ENCODE measurements at regions not wholly inside any gene's neighbourhood (a gene's known extent, or its start where the extent isn't known, plus 50 kb on each side); places are given as distances from the start of the nearest gene placed in this dataset.
"Not testable (repeated sequence)": the region's sequence is repeated elsewhere in the genome, so short reads cannot be mapped to it uniquely, and the experiment has no call there.

DNA sequence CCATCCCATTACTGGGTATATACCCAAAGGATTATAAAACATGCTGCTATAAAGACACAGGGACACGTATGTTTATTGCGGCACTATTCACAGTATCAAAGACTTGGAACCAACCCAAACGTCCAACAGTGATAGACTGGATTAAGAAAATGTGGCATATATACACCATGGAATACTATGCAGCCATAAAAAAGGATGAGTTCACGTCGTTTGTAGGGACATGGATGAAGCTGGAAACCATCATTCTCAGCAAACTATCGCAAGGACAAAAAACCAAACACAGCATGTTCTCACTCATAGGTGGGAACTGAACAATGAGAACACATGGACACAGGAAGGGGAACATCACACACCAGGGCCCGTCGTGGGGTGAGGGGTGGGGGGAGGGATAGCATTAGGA lies 106.1 kb downstream of the CHD1L start:
- not testable (repeated sequence) for H3K9me3 Mint-ChIP-seq, DNase-seq, H3K27ac Mint-ChIP-seq, ATAC-seq, H3K4me3 Mint-ChIP-seq, H3K4me1 Mint-ChIP-seq
- peaks cover 27% of the 10 kb centered on the region for H3K27me3 Mint-ChIP-seq

DNA sequence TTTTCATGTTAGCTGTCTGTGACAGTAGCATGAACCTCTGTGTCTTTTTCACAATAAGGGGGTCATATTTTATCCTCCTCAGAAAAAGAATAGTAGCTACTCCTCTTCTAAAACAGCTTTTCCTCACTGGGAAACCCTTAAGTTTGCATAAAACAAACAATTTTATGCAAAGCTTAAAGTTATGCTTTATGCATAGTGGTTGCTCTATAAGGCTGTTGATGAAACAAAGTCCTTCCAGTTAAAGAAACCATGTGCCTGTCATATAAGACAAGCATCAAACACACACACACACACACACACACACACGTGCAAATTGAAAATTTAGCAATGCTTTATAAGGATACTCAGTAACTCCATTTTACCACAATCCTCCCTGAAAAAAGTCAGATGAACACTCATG lies 107.0 kb downstream of the CHD1L start:
- DNase-seq, result no peak
- Mint-ChIP-seq H3K4me1 (no peaks in the 10 kb centered on the region), H3K9me3 (peaks cover 0 to under 1% of the 10 kb centered on the region in 2 donors), H3K4me3 (no peak overlapping the region), H3K27ac (no peak overlapping the region), H3K27me3 (peaks cover 18% of the 10 kb centered on the region)
- no peak for ATAC-seq

DNA sequence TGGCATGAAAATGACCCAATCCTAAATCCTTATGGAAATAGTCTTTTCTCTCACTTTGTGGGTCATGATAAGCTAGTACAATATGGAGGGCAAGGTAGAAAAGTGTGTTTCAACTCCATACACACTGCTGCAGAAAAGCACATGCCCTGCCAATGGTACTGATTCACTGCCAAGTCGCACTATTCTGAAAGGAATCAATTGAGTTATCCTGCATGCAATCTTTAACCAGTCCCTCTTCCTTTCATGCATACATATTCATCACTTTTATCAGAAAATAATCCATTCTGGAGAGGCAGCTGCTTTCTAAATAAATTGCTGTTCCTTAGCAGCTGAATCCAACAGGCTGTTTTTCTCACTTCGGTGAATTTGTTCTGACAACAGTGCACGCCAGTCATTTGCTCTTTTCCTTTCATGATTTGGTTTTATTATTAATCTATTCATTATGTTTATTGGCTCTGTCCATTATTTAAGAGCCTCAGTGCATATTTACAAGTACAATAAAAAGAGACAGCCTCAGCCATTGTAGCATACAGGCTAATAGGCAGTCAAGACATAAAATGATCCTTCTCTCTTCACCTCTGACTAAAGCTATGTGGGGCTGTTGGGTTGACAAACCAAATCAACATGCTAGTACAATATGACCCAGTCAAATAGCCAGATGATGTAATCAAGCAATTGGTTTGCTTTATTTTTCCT lies 108.8 kb downstream of the CHD1L start:
- Mint-ChIP-seq H3K27me3 (peaks cover under 1% of the 10 kb centered on the region), H3K4me3 (no peak overlapping the region), H3K9me3 (no peaks in the 10 kb centered on the region), H3K4me1 (no peaks in the 10 kb centered on the region), H3K27ac (no peak overlapping the region)
- no peak for ATAC-seq
- DNase-seq, result no peak

DNA sequence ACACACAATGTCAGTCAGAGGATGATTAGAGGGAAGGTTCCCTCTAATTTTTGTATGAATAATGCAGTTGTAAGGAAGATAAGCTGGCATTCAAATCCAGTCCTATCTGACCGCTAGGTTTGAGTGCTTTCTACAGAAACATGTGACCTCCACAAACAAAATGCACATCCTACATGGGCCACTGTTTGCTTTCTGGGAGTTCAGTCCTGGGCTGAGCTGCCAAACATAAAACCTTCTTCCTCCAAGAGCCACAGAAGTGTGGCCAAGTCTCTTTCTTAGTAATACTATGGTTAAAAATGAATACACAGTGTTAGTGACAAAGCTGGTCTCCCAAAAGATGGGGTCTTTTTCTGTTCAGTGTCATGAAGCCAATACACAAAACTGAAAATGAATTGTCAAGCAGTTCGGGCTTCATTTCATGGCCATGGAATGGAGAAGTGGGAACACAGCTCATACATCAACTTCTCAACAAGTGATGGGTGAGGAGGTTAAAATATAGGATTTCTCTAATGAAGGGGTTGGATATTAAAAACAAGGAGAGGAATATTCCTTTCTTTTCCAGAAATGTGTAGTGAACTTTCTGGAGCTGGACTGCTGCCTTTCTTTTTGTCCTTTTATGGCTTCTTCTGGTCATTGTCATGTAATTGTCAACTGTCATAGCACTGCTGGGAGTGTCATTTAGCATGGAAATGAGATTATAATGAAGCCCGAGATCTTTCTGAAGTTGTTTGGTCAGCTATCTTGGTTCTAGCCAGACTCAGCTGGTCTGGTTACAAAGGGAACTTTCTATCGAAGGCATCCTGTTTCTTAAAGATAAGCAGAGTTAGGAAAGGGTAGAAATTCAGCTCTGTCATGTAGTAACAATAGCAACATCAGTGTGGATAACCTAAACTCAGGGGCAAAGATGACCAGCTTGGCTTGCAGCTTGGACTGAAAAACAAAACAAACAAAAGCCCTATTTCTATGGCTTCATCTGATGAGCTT lies 135.1 kb downstream of the CHD1L start:
- Mint-ChIP-seq H3K9me3 (no peaks in the 10 kb centered on the region), H3K27ac (no peak overlapping the region), H3K4me1 (no peaks in the 10 kb centered on the region), H3K27me3 (peaks cover 17% of the 10 kb centered on the region), H3K4me3 (no peak overlapping the region)
- DNase-seq, result no peak
- no peak for ATAC-seq

DNA sequence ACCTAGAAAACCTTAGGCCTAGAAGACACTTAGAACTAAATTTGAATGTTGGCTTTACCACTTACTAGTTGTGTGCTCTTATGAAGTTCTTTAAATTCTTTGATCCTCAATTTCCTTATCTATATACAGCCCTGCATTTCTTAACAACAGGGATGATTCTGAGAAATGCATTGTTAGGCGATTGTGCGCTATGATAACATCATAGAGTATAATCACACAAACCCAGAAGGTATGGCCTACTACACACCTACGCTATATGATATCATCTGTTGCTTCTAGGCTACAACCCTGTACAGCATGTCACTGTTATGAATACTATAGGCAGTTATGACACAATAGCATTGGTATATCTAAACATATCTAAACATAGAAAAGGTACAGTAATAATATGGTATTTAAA lies 137.4 kb downstream of the CHD1L start:
- ATAC-seq, result no peak
- peaks cover 20% of the 10 kb centered on the region for H3K27me3 Mint-ChIP-seq

DNA sequence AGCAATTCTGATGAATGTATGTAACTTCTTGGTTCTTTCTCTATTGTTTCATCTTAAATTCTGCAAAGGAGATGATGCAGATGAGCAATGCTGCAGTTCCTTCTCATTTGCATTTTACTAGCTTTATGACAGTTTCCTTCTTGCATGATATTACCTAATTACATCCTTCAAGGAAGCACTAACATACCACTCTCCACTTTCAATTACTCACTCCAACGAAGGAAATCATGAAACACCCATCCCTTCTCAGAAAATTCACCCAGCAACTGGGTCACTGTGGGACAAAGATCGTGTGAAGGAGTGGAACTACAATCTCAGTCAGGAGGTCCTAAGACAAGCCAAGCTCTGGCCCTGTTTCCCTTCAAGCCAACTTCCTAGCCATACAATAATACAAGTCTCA lies 142.3 kb downstream of the CHD1L start:
- ATAC-seq (peak; percentile 55), DNase-seq (no peak)
- H3K4me3 Mint-ChIP-seq, result no peak overlapping the region
- H3K27ac Mint-ChIP-seq, result no peak overlapping the region
- H3K4me1 Mint-ChIP-seq, result no peaks in the 10 kb centered on the region
- H3K9me3 Mint-ChIP-seq, result no peaks in the 10 kb centered on the region
- H3K27me3 Mint-ChIP-seq, result peaks cover 23% of the 10 kb centered on the region

More for the DNA sequence above, 137.4 kb downstream of the CHD1L start:
- no peak for DNase-seq
- no peaks in the 10 kb centered on the region for H3K4me1 Mint-ChIP-seq
- H3K27ac Mint-ChIP-seq, result no peak overlapping the region
- no peaks in the 10 kb centered on the region for H3K9me3 Mint-ChIP-seq
- H3K4me3 Mint-ChIP-seq, result no peak overlapping the region

DNA sequence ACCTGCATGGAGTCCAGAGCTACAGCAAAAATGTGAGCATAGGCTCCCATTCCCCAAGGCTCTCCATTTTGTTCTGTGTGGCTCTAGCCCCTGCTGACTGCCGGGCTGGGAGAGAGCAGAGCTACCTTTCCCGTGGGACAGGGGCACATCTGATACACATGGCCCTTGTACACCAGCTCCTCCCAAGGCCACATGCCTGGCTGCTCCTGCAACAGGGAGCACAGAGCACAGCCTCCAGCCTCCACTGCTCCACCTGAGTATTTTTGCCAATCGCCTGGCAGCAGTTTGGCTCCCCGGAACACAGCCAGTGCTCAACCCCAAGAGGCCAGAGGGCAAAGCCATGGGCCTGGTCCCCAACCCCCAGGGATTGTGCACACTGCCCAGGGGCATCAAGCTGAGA lies 146.5 kb downstream of the CHD1L start:
- DNase-seq (no peak), ATAC-seq (no peak)
- no peak overlapping the region for H3K4me3 Mint-ChIP-seq
- H3K4me1 Mint-ChIP-seq, result no peaks in the 10 kb centered on the region
- H3K27me3 Mint-ChIP-seq, result peaks cover 27% of the 10 kb centered on the region
- H3K9me3 Mint-ChIP-seq, result no peaks in the 10 kb centered on the region
- H3K27ac Mint-ChIP-seq, result no peak overlapping the region

DNA sequence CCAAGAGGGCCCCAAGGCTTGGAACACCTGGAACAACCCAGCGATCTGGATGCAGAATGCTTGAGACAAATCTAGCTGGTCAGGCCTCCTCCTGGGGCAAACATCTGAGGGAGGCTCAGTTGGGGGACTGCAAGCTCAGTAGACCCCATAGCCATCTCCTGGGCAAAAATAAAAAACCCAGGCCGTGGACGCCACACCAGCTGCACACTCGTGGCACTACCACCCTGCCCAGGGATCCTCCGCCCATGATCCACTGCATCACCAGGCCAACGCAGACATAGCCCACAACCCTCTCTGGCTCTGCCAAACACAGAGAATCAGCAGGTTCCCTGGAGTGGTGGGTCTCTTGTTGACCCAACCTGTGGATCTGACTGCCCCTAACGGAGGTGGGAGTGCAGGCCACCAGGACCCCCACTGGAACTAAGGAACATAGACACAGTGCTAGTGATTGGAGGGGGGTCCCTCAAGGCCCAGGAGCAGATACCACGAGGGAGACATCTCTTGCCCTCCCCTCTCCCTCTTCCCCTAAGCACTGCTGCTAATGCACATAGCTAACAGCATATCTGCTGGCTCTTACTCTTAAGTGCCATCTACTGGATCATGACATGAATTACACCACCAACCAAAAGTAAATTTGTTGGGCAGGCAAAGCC lies 147.2 kb downstream of the CHD1L start:
- DNase-seq, result peak; percentile 6 to 11
- H3K4me3 Mint-ChIP-seq, result no peak overlapping the region
- H3K9me3 Mint-ChIP-seq, result no peaks in the 10 kb centered on the region

DNA sequence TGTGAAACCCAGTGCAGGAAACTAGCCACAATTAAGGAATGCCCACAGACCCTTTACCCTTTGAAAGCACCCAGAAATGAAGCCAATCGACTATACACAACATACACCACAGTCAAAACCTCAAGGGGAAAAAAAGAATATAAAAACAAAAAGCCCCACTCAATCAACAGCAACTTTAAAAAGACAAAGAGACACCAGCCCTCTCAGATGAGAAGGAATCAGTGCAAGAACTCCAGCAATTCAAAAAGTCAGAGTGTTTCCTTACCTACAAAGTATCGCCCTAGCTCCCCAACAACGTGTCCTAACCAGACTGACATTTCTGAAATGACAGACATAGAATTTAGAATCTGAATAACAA lies 147.7 kb downstream of the CHD1L start:
- no peak for ATAC-seq
- Mint-ChIP-seq H3K4me3 (no peak overlapping the region), H3K27ac (no peak overlapping the region), H3K9me3 (no peaks in the 10 kb centered on the region), H3K4me1 (no peaks in the 10 kb centered on the region), H3K27me3 (peaks cover 27% of the 10 kb centered on the region)
- no peak for DNase-seq

More for the DNA sequence above, 147.2 kb downstream of the CHD1L start:
- Mint-ChIP-seq H3K27me3 (peaks cover 27% of the 10 kb centered on the region), H3K27ac (no peak overlapping the region), H3K4me1 (no peaks in the 10 kb centered on the region)
- ATAC-seq, result no peak

DNA sequence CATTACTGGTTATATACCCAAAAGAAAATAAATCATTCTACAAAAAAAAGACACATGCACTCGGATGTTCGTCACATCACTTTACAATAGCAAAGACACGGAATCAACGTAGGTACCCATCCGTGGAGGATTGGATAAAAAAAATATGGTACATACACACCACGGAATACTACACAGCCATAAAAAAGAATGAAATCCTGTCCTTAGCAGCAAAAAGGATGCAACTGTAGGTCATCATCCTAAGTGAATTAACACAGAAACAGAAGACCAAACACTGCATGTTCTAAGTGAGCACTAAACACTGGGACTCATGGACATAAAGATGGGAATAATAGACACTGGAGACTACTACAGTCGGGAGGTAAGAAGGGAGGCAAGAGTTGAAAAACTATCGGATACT lies 148.6 kb downstream of the CHD1L start:
- no peaks in the 10 kb centered on the region for H3K4me1 Mint-ChIP-seq
- no peaks in the 10 kb centered on the region for H3K9me3 Mint-ChIP-seq
- ATAC-seq (no peak), DNase-seq (no peak)
- H3K27me3 Mint-ChIP-seq, result peaks cover 35% of the 10 kb centered on the region
- no peak overlapping the region for H3K4me3 Mint-ChIP-seq
- no peak overlapping the region for H3K27ac Mint-ChIP-seq

DNA sequence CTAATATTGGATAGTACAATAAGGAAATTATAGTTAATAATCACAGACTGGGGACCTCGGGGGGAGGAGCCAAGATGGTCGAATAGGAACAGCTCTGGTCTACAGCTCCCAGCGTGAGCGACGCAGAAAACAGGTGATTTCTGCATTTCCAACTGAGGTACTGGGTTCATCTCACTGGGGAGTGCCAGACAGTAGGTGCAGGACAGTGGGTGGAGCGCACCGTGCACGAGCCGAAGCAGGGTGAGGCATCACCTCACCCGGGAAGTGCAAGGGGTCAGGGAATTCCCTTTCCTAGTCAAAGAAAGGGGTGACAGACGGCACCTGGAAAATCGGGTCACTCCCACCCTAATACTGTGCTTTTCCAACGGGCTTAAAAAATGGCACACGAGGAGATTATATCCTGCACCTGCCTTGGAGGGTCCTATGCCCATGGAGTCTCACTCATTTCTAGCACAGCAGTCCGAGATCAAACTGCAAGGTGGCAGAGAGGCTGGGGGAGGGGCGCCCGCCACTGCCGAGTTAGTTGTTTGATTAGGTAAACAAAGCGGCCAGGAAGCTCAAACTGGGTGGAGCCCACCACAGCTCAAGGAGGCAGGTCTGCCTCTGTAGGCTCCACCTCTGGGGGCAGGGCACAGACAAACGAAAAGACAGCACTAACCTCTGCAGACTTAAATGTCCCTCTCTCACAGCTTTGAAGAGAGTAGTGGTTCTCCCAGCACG lies 138.8 kb upstream of the BCL9 start:
- not testable (repeated sequence) for H3K4me3 Mint-ChIP-seq, DNase-seq, H3K4me1 Mint-ChIP-seq, ATAC-seq, H3K27ac Mint-ChIP-seq
- H3K9me3 Mint-ChIP-seq, result peaks cover 17 to 22% of the 10 kb centered on the region in 2 donors
- H3K27me3 Mint-ChIP-seq, result peaks cover 56% of the 10 kb centered on the region

DNA sequence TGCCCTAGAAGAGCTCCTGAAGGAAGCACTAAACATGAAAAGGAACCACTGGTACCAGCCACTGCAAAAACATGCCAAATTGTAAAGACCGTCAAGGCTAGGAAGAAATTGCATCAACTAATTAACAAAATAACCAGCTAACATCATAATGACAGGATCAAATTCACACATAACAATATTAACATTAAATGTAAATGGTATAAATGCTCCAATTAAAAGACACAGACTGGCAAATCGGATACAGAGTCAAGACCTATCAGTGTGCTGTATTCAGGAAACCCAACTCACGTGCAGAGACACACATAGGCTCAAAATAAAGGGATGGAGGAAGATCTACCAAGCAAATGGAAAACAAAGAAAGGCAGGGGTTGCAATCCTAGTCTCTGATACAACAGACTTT lies 137.0 kb upstream of the BCL9 start:
- H3K4me3 Mint-ChIP-seq, DNase-seq, H3K27ac Mint-ChIP-seq, H3K4me1 Mint-ChIP-seq, ATAC-seq: not testable (repeated sequence)
- Mint-ChIP-seq H3K9me3 (peaks cover 17 to 29% of the 10 kb centered on the region in 2 donors), H3K27me3 (peaks cover 47% of the 10 kb centered on the region)

DNA sequence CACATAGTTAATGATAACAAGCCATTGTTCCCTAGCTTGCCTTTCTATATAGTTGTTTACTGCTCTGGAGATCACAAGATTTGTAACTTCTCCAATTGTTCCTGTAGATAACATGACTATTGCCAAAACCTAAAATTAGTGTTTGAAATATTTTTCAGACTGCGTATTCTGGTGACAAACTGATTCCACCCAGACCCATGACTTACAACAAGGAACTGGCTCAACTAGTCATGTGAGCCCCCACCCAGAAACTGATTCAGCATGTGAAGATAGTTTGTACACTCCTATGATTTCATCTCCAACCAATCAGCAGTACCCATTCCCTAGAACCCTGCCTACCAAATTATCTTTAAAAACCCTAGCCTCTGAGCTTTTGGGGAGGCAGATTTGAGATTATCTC lies 131.4 kb upstream of the BCL9 start:
- H3K27me3 Mint-ChIP-seq, result peaks cover 14% of the 10 kb centered on the region
- ATAC-seq (no peak), DNase-seq (no peak)
- no peak overlapping the region for H3K27ac Mint-ChIP-seq
- no peak overlapping the region for H3K4me3 Mint-ChIP-seq
- H3K4me1 Mint-ChIP-seq, result no peaks in the 10 kb centered on the region
- H3K9me3 Mint-ChIP-seq, result peaks cover 4 to 12% of the 10 kb centered on the region in 2 donors

DNA sequence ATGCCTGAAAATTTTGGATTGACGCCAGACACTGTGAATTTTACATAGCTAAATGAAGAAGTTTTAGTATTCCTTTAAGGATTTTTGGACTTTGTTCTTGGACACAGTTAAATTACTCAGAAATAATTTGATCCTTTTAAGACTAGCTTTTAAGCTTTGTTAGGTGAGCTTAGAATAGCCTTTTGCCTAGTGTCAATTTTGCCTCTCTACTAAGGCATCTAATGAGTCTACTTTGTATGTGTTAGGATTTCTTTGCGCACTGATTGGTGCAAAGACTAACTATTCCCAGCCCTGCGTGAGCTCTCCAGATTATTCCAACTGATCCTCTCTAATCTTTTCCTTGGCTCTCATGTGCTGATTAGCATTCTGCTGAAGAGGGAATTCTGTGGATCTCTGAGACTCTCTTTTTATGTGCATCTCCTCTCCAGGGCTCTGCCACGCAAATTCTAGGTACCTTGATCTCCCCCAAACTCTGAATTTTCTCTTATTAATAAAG lies 128.1 kb upstream of the BCL9 start:
- Mint-ChIP-seq H3K4me1 (no peaks in the 10 kb centered on the region), H3K9me3 (peaks cover 0 to 6% of the 10 kb centered on the region in 2 donors), H3K4me3 (no peak overlapping the region), H3K27ac (no peak overlapping the region), H3K27me3 (peaks cover 26% of the 10 kb centered on the region)
- ATAC-seq, result no peak
- DNase-seq, result no peak

DNA sequence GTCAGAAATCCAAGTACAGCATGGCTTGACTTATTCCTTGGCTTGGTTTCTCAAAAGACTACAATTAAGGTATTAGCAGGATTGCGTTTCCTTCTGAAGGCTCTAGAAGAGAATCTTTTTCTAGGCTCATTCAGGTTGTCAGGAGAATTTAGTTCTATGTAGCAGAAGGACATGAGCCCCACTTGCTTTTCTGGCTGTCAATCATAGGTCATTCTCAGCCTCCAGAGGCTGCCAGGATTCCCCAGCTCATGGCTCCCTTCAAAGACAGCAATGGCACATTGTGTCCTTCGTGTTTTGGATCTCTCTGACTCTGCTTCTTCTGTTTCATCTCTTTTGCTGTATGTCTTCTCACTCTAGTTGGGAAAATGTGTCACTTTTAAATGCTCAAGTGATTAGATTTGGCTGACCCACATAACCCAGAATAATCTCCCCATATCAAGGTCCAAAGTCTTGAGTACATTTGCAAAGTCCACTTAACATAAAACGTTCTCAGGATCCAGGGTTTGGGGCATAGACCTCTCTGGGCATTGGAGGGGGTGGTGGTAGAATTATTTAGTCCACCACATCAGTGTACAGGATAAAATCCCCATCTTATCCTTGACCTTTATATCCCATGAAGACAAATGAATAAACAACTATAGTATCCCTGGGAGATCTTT lies 126.7 kb upstream of the BCL9 start:
- ATAC-seq (no peak), DNase-seq (no peak)
- Mint-ChIP-seq H3K4me3 (no peak overlapping the region), H3K4me1 (no peaks in the 10 kb centered on the region), H3K27ac (no peak overlapping the region), H3K9me3 (no peaks in the 10 kb centered on the region), H3K27me3 (peaks cover 41% of the 10 kb centered on the region)
